A673 (cell line): ENCODE measurements at regions not wholly inside any gene's neighbourhood (a gene's known extent, or its start where the extent isn't known, plus 50 kb on each side); places are given as distances from the start of the nearest gene placed in this dataset.

Source experiments
- BruUV-seq: library from RNA; stranded (reverse); fragments of 400-500 nt; replicated peaks from 2 replicates; lab custom pipeline; 2021; lab: Mats Ljungman, UMichigan
- CTCF ChIA-PET: fragments of 300-600 bp; sonication (Branson Sonifier 250); formaldehyde crosslinking; loops from one replicate; lab custom pipeline; 2022; ENCODE audit warnings: antibody characterized with exemption; lab: Charles Lee
- POLR2A ChIA-PET: fragments of 300-600 bp; sonication (Branson Sonifier 250); formaldehyde crosslinking; loops from one replicate; lab custom pipeline; 2022; ENCODE audit warnings: antibody characterized with exemption; ENCODE audit not compliant: low non-redundant PET; lab: Charles Lee
- DNase-seq: peaks from one replicate; pipeline ENCODE4 v3.0.0-alpha.2; 2015; ENCODE audit warnings: low spot score
- H3K27ac ChIP-seq: fragments of 200-600 bp; sonication (generic); 2 replicates; pipeline ENCODE4 v1.5.1; 2016; ENCODE audit warnings: mixed run types, low read depth, mild to moderate bottlenecking, mixed read lengths, antibody characterized with exemption, low read length; ENCODE audit not compliant: poor library complexity, severe bottlenecking
- H3K27me3 ChIP-seq: fragments of 200-600 bp; sonication (generic); replicated peaks from 2 replicates; pipeline ENCODE4 v1.6.1; 2017; ENCODE audit warnings: mixed run types, low read depth, mild to moderate bottlenecking, mixed read lengths, antibody characterized with exemption, low read length; ENCODE audit not compliant: insufficient read depth, poor library complexity
- H3K36me3 ChIP-seq: fragments of 200-600 bp; sonication (generic); 2 replicates; pipeline ENCODE4 v1.6.1; 2016; ENCODE audit warnings: mixed run types, mild to moderate bottlenecking, mixed read lengths, antibody characterized with exemption, low read length; ENCODE audit not compliant: insufficient read depth, poor library complexity, severe bottlenecking
- H3K4me1 ChIP-seq: fragments of 200-600 bp; sonication (generic); 2 replicates; pipeline ENCODE4 v1.6.1; 2017; ENCODE audit warnings: mixed run types, mild to moderate bottlenecking, mixed read lengths, antibody characterized with exemption, low read length; ENCODE audit not compliant: insufficient read depth, poor library complexity, severe bottlenecking
- H3K4me3 ChIP-seq: fragments of 200-600 bp; sonication (generic); 2 replicates; pipeline ENCODE4 v1.5.1; 2016; ENCODE audit warnings: low read depth, mixed run types, mild to moderate bottlenecking, mixed read lengths, low read length; ENCODE audit not compliant: poor library complexity, severe bottlenecking
- H3K9me3 ChIP-seq: fragments of 200-600 bp; sonication (generic); 2 replicates; pipeline ENCODE4 v1.6.1; 2016; ENCODE audit warnings: mixed run types, low read depth, mild to moderate bottlenecking, mixed read lengths, antibody characterized with exemption, low read length; ENCODE audit not compliant: poor library complexity, severe bottlenecking
- EZH2 ChIP-seq: fragments of 200-600 bp; sonication (generic); IDR thresholded peaks from 2 replicates; pipeline ENCODE4 v1.6.1; 2017; ENCODE audit warnings: borderline replicate concordance, low read depth, mild to moderate bottlenecking, mixed read lengths, antibody characterized with exemption, low read length; ENCODE audit not compliant: poor library complexity, severe bottlenecking
- intact Hi-C: fragments of 100-400 bp; cut with micrococcal nuclease; formaldehyde crosslinking; loops from one replicate; pipeline ENCODE4 v1.10.0; 2022; ENCODE audit not compliant: unreplicated experiment
- TF ChIP-seq, protein P1 (sequence below): fragments of 300-800, 200-600 bp; sonication (generic); conservative IDR thresholded peaks from 2 replicates; pipeline ENCODE4 v1.5.1; 2017; ENCODE audit warnings: low read depth, mild to moderate bottlenecking, antibody characterized with exemption, low read length, moderate library complexity, mixed read lengths

DNA sequence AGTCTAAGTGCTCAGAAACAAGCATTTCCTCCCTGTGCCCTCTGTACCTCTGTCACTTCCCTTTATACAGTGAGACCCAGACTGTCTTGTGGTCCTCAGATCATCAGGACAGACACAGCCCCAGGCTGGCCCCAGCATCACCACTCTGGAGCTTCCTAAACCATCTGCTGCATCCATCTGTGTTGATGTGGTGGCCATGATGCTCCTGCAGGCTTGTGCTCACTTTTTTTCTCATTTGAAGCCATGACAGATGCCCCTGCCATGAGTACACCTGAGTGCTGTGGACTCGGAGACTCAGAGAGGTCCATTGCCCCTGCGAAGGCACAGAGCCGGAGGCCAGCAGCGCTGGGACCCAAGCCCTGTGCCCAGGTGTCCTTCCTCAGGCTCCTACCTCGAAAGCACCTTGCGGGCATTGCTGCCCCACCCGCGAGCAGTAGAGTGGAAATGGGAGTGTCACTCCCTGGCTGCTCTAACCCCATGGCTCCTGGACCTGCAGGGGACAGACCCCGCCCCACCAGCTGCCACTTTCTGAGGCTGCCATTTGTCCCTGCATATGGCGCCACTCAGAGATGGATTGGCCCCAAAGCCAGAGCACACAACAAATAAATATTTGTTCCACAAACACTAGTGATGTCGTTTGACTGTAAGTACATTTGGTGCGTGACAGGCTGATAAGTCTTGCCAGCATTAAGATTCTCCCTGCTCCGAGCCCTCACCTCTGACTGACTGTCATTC is 593.5 kb downstream of the TBC1D22A start:
- intact Hi-C loops, result no loop called here
- POLR2A ChIA-PET, result no interaction called here
- H3K27ac ChIP-seq, result no peak overlapping the region
- no peaks in the 10 kb centered on the region for H3K4me1 ChIP-seq
- no peak for TF ChIP-seq EZH2
- TF ChIP-seq, protein P1, sequence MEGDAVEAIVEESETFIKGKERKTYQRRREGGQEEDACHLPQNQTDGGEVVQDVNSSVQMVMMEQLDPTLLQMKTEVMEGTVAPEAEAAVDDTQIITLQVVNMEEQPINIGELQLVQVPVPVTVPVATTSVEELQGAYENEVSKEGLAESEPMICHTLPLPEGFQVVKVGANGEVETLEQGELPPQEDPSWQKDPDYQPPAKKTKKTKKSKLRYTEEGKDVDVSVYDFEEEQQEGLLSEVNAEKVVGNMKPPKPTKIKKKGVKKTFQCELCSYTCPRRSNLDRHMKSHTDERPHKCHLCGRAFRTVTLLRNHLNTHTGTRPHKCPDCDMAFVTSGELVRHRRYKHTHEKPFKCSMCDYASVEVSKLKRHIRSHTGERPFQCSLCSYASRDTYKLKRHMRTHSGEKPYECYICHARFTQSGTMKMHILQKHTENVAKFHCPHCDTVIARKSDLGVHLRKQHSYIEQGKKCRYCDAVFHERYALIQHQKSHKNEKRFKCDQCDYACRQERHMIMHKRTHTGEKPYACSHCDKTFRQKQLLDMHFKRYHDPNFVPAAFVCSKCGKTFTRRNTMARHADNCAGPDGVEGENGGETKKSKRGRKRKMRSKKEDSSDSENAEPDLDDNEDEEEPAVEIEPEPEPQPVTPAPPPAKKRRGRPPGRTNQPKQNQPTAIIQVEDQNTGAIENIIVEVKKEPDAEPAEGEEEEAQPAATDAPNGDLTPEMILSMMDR, result no peak
- H3K27me3 ChIP-seq, result peaks cover 20% of the 10 kb centered on the region
- BruUV-seq, result no TSS peak
- CTCF ChIA-PET, result no interaction called here
- no peak for DNase-seq
- H3K9me3 ChIP-seq, result no peaks in the 10 kb centered on the region
- no peak overlapping the region for H3K4me3 ChIP-seq
- H3K36me3 ChIP-seq, result no peaks in the 10 kb centered on the region

DNA sequence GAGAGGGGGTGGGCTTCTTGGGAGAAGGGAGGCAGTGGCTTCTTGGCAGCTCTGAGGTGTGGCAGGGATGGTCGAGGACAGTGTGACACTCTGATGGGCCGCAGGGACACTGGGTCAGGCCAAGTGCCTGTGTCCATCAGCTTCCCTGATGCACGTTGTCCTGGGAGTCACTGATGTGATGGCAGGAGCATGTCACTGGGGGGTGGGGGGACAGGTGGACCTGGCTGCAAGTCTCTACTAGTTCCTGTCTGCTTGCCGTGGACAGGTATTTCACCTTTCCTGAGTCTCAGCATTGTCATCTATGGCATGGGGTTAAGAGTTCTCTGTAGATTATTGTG is 592.9 kb downstream of the TBC1D22A start:
- Histone ChIP-seq H3K9me3 (no peaks in the 10 kb centered on the region), H3K36me3 (no peaks in the 10 kb centered on the region), H3K4me1 (no peaks in the 10 kb centered on the region), H3K27ac (no peak overlapping the region), H3K27me3 (peaks cover 14% of the 10 kb centered on the region), H3K4me3 (no peak overlapping the region)
- BruUV-seq, result no TSS peak
- intact Hi-C loops, result no loop called here
- DNase-seq, result no peak
- CTCF ChIA-PET, result no interaction called here
- POLR2A ChIA-PET, result no interaction called here
- no peak for TF ChIP-seq EZH2
- TF ChIP-seq, protein P1, result no peak

DNA sequence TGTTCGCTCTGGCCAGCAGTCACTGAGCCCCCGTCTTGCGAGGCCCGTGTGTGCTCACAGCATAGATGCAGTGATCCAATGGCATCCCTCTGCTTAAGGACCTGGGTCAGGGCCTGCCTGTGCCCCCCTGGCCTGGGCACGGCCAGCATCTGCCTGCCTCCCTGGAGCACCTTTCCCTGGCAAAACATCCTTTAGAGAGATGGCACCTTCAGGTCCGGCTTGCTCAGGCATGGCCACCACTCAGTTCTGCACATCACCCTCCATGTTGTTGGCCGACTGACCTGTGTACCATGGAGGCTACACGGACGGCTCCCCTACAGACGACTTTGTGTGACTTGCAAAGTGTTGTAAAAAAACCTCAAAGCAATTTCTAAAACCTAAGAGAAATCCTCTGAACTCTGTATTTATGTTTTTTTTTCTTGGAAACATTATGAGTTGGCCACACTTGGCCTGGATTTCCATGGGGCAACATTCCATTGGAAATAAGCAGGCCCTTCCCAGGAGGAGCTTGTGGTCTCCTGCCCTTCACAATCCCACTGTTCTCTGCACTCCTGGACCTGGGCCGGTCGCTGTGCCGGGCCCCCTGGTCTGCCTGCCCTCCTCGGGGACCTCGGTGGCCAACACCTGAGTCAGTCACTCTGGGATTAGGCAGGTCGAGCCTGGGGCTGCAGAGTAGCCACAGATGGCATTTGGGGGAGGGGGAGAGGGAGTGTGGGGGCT is 592.4 kb downstream of the TBC1D22A start:
- Histone ChIP-seq H3K27ac (no peak overlapping the region), H3K4me3 (no peak overlapping the region), H3K4me1 (no peaks in the 10 kb centered on the region), H3K27me3 (peaks cover 10% of the 10 kb centered on the region), H3K9me3 (no peaks in the 10 kb centered on the region), H3K36me3 (no peaks in the 10 kb centered on the region)
- intact Hi-C loops, result no loop called here
- TF ChIP-seq EZH2, result no peak
- TF ChIP-seq, protein P1, result no peak
- no TSS peak for BruUV-seq
- POLR2A ChIA-PET, result no interaction called here
- no peak for DNase-seq
- CTCF ChIA-PET, result no interaction called here
